ENCODE measurements at regions not wholly inside any gene's neighbourhood (a gene's known extent, or its start where the extent isn't known, plus 50 kb on each side); places are given as distances from the start of the nearest gene placed in this dataset.
A peak's percentile ranks its signal among the peaks of the same experiment; 100 is the strongest.
"Not testable (repeated sequence)": the region's sequence is repeated elsewhere in the genome, so short reads cannot be mapped to it uniquely, and the experiment has no call there.

DNA sequence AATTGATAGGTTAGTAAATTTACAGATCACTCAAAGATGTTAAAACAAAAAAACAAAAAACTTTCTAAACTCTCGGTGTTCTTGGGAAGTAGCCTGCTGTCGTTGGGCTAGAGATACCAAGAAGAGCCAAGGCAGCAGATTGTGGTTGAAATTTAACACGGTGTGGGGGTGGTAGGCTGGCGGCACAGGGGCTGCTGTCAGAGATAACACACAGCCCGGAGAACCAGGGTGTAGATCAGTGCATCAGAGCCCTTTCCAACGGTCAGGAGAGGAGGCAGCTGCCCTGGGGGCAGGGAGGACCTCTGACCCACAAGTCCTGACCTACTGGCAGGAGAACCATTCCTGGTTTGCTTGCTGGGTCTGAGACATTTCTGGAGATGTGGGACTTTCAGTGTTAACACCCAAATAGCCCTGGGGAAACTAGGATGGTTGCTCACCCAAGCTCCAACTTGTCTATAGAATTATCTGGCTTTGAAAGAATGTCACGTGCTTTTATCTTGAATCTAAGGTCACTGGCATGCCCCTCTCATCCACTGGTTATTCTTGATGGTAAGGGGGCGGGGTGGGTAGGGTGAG, 205.2 kb upstream of the PLGLB2 start:
- H3K4me3 ChIP-seq; H3K9me3 ChIP-seq (ENCODE audit: control insufficient read depth in 4 of 4, insufficient read depth in 3 of 4, low read length in 3 of 4); H3K4me1 ChIP-seq (ENCODE audit: control insufficient read depth in 5 of 5, insufficient read depth in 5 of 5, low read length in 5 of 5); H3K36me3 ChIP-seq (ENCODE audit: control insufficient read depth in 4 of 4, insufficient read depth in 4 of 4, low read length in 4 of 4); H3K27ac ChIP-seq (ENCODE audit: low read depth in 1 of 2, low read length in 1 of 2); H3K27me3 ChIP-seq (ENCODE audit: control insufficient read depth in 3 of 3, insufficient read depth in 3 of 3, low read length in 2 of 3); ATAC-seq (ENCODE audit: insufficient read depth, low FRiP score); DNase-seq; H3K9ac ChIP-seq (ENCODE audit: insufficient read depth in 1 of 2, low read length in 2 of 2): not testable (repeated sequence)
- WGBS, 2 donors, result 41 to 45% methylated on average over 4 to 5 of the region's 8 CpGs

DNA sequence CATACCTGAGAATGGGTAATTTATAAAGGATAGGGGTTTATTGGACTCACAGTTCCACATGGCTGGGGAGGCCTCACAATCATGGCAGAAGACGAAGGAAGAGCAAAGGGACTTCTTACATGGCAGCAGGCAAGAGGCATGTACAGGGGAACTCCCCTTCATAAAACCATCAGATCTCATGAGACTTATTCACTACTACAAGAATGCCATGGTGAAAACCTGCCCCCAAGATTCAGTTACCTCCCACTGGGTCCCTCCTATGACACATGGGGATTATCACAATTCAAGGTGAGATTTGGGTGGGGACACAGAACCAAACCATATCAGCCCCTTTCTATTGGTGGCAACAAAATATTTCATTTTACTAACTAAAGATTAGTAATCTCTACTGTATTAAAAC, 204.1 kb upstream of the PLGLB2 start:
- not testable (repeated sequence) for H3K9me3 ChIP-seq (ENCODE audit: control insufficient read depth in 4 of 4, insufficient read depth in 3 of 4, low read length in 3 of 4); H3K9ac ChIP-seq (ENCODE audit: insufficient read depth in 1 of 2, low read length in 2 of 2); H3K4me1 ChIP-seq (ENCODE audit: control insufficient read depth in 5 of 5, insufficient read depth in 5 of 5, low read length in 5 of 5); H3K36me3 ChIP-seq (ENCODE audit: control insufficient read depth in 4 of 4, insufficient read depth in 4 of 4, low read length in 4 of 4); H3K27me3 ChIP-seq (ENCODE audit: control insufficient read depth in 3 of 3, insufficient read depth in 3 of 3, low read length in 2 of 3); H3K27ac ChIP-seq (ENCODE audit: low read depth in 1 of 2, low read length in 1 of 2); DNase-seq; H3K4me3 ChIP-seq; ATAC-seq (ENCODE audit: insufficient read depth, low FRiP score)
- WGBS, 2 donors, result no CpG with 5 or more reads among the region's 1 CpG

DNA sequence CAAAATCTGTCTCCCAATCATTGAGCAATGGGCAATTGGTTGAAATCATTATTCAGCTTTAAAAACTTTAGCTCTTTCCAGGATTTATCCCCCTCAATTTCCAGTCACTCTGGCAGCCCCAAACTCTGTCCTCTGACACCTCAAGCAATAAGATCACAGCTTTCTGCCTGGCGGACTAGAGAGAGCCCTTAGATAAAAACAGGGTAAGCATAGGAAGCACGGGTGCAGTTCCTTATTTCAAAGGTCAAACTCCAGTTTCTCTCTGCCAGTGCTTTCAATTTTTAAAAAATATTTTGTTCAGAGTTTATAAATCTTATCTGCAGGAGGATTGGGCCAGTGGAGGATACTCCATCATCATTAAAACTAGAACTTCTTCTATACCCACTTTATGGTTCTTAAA, 200.8 kb upstream of the PLGLB2 start:
- H3K9ac ChIP-seq (ENCODE audit: insufficient read depth in 1 of 2, low read length in 2 of 2); H3K36me3 ChIP-seq (ENCODE audit: control insufficient read depth in 4 of 4, insufficient read depth in 4 of 4, low read length in 4 of 4); ATAC-seq (ENCODE audit: insufficient read depth, low FRiP score); H3K27me3 ChIP-seq (ENCODE audit: control insufficient read depth in 3 of 3, insufficient read depth in 3 of 3, low read length in 2 of 3); H3K4me3 ChIP-seq; DNase-seq; H3K27ac ChIP-seq (ENCODE audit: low read depth in 1 of 2, low read length in 1 of 2); H3K4me1 ChIP-seq (ENCODE audit: control insufficient read depth in 5 of 5, insufficient read depth in 5 of 5, low read length in 5 of 5); H3K9me3 ChIP-seq (ENCODE audit: control insufficient read depth in 4 of 4, insufficient read depth in 3 of 4, low read length in 3 of 4): not testable (repeated sequence)
- WGBS, 2 donors, result 68 to 77% methylated on average over 2 of the region's 2 CpGs

DNA sequence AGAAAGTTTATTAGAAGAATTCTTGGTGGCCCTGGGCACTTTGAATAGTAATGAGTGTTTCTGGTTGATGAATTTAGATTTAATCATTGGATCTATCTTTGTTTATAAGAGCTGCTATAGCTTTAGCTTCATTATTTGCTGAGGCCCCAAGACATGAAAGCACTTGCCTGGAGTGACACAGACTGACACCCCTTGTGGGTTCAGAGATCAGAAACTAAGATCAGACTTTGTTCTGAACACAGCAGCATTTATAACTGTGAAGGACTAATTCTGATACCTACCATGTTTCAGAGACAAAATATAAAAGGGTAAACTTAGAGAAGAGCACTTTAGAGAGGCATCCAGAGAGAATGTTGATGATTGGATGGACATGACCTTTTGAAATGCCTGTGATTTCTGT, 199.9 kb upstream of the PLGLB2 start:
- H3K36me3 ChIP-seq (ENCODE audit: control insufficient read depth in 4 of 4, insufficient read depth in 4 of 4, low read length in 4 of 4); H3K27ac ChIP-seq (ENCODE audit: low read depth in 1 of 2, low read length in 1 of 2); H3K4me1 ChIP-seq (ENCODE audit: control insufficient read depth in 5 of 5, insufficient read depth in 5 of 5, low read length in 5 of 5); H3K9ac ChIP-seq (ENCODE audit: insufficient read depth in 1 of 2, low read length in 2 of 2); H3K27me3 ChIP-seq (ENCODE audit: control insufficient read depth in 3 of 3, insufficient read depth in 3 of 3, low read length in 2 of 3); DNase-seq; H3K9me3 ChIP-seq (ENCODE audit: control insufficient read depth in 4 of 4, insufficient read depth in 3 of 4, low read length in 3 of 4); H3K4me3 ChIP-seq; ATAC-seq (ENCODE audit: insufficient read depth, low FRiP score): not testable (repeated sequence)

DNA sequence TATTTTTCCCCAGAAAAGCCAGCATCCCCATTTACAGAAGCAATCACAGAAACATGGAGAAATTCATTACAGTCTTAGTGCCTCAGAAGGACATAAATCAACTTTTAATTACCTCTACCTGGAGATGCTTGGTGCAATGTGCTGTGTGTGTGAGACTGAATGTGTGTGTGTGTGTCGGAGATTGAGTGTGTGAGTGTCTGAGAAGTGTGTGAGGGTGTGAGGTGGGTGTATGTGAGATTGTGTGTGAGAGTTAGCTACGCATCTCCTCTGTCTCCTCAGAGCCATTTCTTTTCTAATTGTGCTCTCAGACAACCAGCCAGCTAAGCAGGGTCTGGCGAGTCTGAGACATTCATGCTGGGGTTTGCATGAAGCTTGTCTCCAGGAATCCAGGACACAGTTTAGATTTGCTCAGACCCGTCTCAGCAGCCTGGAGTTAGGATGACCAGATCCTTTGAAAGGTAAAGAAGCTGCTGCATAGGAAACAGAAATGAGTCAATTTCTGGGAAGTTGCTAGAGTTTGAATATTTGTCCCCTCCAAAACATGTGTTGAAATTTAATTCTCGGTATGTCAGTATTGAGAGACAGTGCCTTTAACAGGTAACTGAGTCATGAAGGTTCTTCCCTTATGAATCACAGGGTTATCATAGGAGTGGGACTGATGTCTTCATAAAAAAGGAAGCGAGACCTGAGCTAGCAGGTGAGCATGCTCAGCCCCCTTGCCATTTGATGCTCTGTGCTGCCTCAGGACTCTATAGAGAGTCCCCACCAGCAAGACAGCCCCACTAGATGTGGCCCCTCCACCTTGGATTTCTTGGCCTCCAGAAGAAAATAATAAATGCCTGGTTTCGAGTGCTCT, 199.0 kb upstream of the PLGLB2 start:
- H3K4me3 ChIP-seq; H3K9me3 ChIP-seq (ENCODE audit: control insufficient read depth in 4 of 4, insufficient read depth in 3 of 4, low read length in 3 of 4); H3K4me1 ChIP-seq (ENCODE audit: control insufficient read depth in 5 of 5, insufficient read depth in 5 of 5, low read length in 5 of 5); H3K36me3 ChIP-seq (ENCODE audit: control insufficient read depth in 4 of 4, insufficient read depth in 4 of 4, low read length in 4 of 4); ATAC-seq (ENCODE audit: insufficient read depth, low FRiP score); H3K9ac ChIP-seq (ENCODE audit: insufficient read depth in 1 of 2, low read length in 2 of 2); H3K27ac ChIP-seq (ENCODE audit: low read depth in 1 of 2, low read length in 1 of 2); DNase-seq; H3K27me3 ChIP-seq (ENCODE audit: control insufficient read depth in 3 of 3, insufficient read depth in 3 of 3, low read length in 2 of 3): not testable (repeated sequence)
- WGBS, 2 donors, result 96 to 98% methylated on average over 2 of the region's 7 CpGs

DNA sequence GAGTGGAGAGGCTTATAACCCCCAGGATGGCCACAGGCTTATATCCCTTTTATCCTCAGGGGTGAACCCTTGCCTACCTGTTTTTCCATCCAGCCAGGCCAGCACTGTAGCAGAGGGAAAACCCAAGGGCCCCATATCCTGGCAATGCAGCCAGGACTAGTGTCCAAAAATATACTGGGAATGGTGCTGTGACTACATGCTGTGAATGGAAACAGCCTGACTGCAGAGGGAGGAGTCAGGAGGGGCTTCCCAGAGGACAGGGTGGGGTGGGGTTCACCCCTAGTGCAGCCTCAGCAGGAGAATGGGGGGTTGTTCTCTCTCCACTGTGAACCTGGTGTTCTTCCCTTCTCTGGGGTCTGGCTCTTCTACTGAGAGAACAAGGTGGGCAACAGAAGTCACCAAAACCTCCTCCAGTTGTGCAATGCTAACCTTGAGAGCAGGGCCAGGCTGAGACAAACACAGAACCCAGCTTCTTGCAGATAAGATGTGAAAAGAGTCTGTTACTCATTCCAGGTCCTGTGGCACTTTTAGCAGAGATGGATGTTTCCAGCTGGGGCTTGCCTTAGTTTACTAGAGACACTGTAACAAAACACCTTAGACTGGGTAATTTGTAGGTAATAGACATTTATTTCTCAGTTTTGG, 198.2 kb upstream of the PLGLB2 start:
- not testable (repeated sequence) for H3K36me3 ChIP-seq (ENCODE audit: control insufficient read depth in 4 of 4, insufficient read depth in 4 of 4, low read length in 4 of 4); H3K9ac ChIP-seq (ENCODE audit: insufficient read depth in 1 of 2, low read length in 2 of 2); ATAC-seq (ENCODE audit: insufficient read depth, low FRiP score); H3K4me3 ChIP-seq; H3K27me3 ChIP-seq (ENCODE audit: control insufficient read depth in 3 of 3, insufficient read depth in 3 of 3, low read length in 2 of 3); H3K27ac ChIP-seq (ENCODE audit: low read depth in 1 of 2, low read length in 1 of 2); H3K4me1 ChIP-seq (ENCODE audit: control insufficient read depth in 5 of 5, insufficient read depth in 5 of 5, low read length in 5 of 5); H3K9me3 ChIP-seq (ENCODE audit: control insufficient read depth in 4 of 4, insufficient read depth in 3 of 4, low read length in 3 of 4); DNase-seq

DNA sequence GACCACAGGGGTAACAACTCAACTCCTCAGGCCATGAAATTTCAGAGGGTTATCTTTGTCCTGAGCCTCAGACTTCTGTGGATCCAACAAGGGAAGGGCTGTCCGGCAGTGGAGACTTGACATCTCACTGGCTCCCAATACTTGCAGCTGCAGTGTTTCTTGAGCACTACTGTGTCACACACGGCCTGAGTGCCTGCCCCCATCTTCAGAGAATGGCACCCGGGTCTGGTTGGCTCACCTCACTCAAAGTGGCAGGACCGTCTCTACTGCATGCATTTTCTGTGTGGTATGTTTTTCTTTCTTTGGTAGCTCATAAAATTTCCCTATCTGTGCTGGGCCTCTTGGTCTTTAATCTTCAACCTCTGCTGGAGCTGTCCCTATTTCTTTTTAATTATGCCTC, 193.2 kb upstream of the PLGLB2 start:
- not testable (repeated sequence) for H3K9me3 ChIP-seq (ENCODE audit: control insufficient read depth in 4 of 4, insufficient read depth in 3 of 4, low read length in 3 of 4); H3K27ac ChIP-seq (ENCODE audit: low read depth in 1 of 2, low read length in 1 of 2); H3K27me3 ChIP-seq (ENCODE audit: control insufficient read depth in 3 of 3, insufficient read depth in 3 of 3, low read length in 2 of 3); H3K4me1 ChIP-seq (ENCODE audit: control insufficient read depth in 5 of 5, insufficient read depth in 5 of 5, low read length in 5 of 5); DNase-seq; H3K36me3 ChIP-seq (ENCODE audit: control insufficient read depth in 4 of 4, insufficient read depth in 4 of 4, low read length in 4 of 4); ATAC-seq (ENCODE audit: insufficient read depth, low FRiP score); H3K4me3 ChIP-seq; H3K9ac ChIP-seq (ENCODE audit: insufficient read depth in 1 of 2, low read length in 2 of 2)
- WGBS, 2 donors, result 60% methylated on average over 1 of the region's 4 CpGs; no CpG with 5 or more reads in 1 of the 2 donors

DNA sequence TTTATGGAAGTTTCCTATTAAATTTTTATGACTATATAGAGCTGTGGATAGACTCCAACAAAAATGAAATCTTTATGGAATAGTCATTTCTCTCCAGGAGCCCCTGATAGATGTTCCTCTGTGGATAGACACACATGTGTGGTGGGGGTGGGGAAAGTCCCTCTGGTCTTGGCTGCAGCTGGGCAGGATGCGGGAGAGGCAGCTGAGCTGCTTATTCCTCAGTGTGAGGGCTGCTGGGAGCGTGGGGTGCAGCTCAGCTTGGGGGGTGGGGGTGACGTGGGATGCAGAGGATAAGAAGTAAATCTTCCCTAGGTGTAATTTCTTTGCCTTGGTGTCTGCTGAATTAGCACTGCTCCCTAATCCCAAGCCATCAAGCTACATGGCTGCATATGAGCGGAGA, 192.8 kb upstream of the PLGLB2 start:
- not testable (repeated sequence) for H3K4me1 ChIP-seq (ENCODE audit: control insufficient read depth in 5 of 5, insufficient read depth in 5 of 5, low read length in 5 of 5); H3K9me3 ChIP-seq (ENCODE audit: control insufficient read depth in 4 of 4, insufficient read depth in 3 of 4, low read length in 3 of 4); H3K9ac ChIP-seq (ENCODE audit: insufficient read depth in 1 of 2, low read length in 2 of 2); H3K36me3 ChIP-seq (ENCODE audit: control insufficient read depth in 4 of 4, insufficient read depth in 4 of 4, low read length in 4 of 4); H3K27me3 ChIP-seq (ENCODE audit: control insufficient read depth in 3 of 3, insufficient read depth in 3 of 3, low read length in 2 of 3); H3K4me3 ChIP-seq; ATAC-seq (ENCODE audit: insufficient read depth, low FRiP score); H3K27ac ChIP-seq (ENCODE audit: low read depth in 1 of 2, low read length in 1 of 2)
- peak in 1 of 3 donors; percentile 12 for DNase-seq
- 55% methylated on average over 3 of the region's 4 CpGs; no CpG with 5 or more reads in 1 of the 2 donors for WGBS, 2 donors

Measured in lung (tissue), 9 donors.